Right lobe of liver (tissue), 6 donors: ENCODE measurements at regions not wholly inside any gene's neighbourhood (a gene's known extent, or its start where the extent isn't known, plus 50 kb on each side); places are given as distances from the start of the nearest gene placed in this dataset.

Experiments
- ATAC-seq, 4 donors: fragments of 200-7000 bp; cut with Tn5 transposase; one replicate each; pipeline ENCODE4 v1.9.1; 2020; ENCODE audit warnings: mild to moderate bottlenecking in 4 of 4, moderate library complexity in 4 of 4
- DNase-seq, 3 donors: peaks; one replicate each; pipeline ENCODE4 v3.0.0-alpha.2; 2020
- H3K27ac ChIP-seq, 3 donors: fragments of 200-600 bp; one replicate each; pipeline ENCODE4 v1.8.0; 2022
- H3K27me3 ChIP-seq, 2 donors: fragments of 200-600 bp; one replicate each; pipeline ENCODE4 v1.8.0; 2022
- H3K36me3 ChIP-seq, 4 donors: fragments of 200-600 bp; sonication (generic) in 1 of 4; one replicate each; pipeline versions ENCODE4 v1.5.1 to v1.8.0; 2017 to 2022; ENCODE audit warnings: control low read depth in 1 of 4
- H3K4me1 ChIP-seq, 4 donors: fragments of 200-600 bp; sonication (generic) in 1 of 4; one replicate each; pipeline versions ENCODE4 v1.5.1 to v1.8.0; 2017 to 2022; ENCODE audit warnings: control low read depth in 1 of 4
- H3K4me3 ChIP-seq, 3 donors: fragments of 200-600 bp; one replicate each; pipeline ENCODE4 v1.8.0; 2022
- H3K9me3 ChIP-seq, 4 donors: fragments of 200-600 bp; sonication (generic) in 1 of 4; one replicate each; pipeline versions ENCODE4 v1.5.1 to v1.8.0; 2017 to 2022; ENCODE audit warnings: control low read depth in 1 of 4
- CTCF ChIP-seq, 4 donors: fragments of 200-600 bp in 3 of 4; fragments of 450-650 bp in 1 of 4; IDR thresholded peaks; one replicate each; pipeline versions ENCODE4 v1.5.1 to v1.8.0; 2016 to 2022; ENCODE audit warnings: antibody characterized with exemption in 4 of 4, mild to moderate bottlenecking in 2 of 4
- POLR2A ChIP-seq: fragments of 450-650 bp; IDR thresholded peaks from one replicate; pipeline ENCODE4 v1.6.1; 2017; ENCODE audit warnings: antibody characterized with exemption, mild to moderate bottlenecking
- WGBS: methylation state at CpG from one replicate; pipeline ENCODE4 v1.1.6; 2018; ENCODE audit warnings: low coverage, low lambda C conversion rate; ENCODE audit not compliant: insufficient coverage; ENCODE audit errors: missing lambda C conversion rate; 5-methylcytosine and 5-hydroxymethylcytosine counted together
- intact Hi-C, 2 donors: fragments of 100-400 bp; cut with DNase I; formaldehyde crosslinking; loops; one replicate each; pipeline versions ENCODE4 v1.11.2 to v1.14.1; 2022
- donor health status: DM: no; HTN: yes; CAD: no.
- donor health status: DM: no; HTN: no; CAD: no.
- donor health status: DM: no; HTN: no; CAD: no.
- donor health status: DM: no; HTN: yes; CAD: no.
- donor health status: DM: no; HTN: yes; CAD: no.

DNA sequence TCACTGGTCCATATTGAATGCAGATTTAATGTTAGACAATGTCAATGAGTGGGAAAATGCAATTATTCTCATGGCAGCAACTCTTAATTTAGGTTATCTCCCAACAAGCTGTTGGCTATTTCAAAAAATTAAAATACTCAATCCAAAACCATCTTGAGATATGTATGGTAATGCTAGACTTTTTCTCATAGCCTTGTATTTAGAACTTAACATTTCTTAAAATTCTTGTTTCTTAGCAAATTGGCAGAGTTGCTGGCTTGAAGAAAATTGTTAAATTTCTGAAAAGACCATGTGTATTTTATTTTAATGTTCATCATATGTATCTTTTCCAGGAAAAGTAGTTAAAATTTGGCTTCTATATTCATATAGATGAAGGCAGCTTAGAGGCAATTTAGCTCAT, 1355.1 kb downstream of the PCDH9 start:
- H3K4me1 ChIP-seq, result no peaks in the 10 kb centered on the region
- no peak overlapping the region for H3K4me3 ChIP-seq
- H3K9me3 ChIP-seq, result no peaks in the 10 kb centered on the region
- H3K27me3 ChIP-seq, result no peaks in the 10 kb centered on the region
- ATAC-seq (no peak), DNase-seq (no peak)
- intact Hi-C loops, result no loop called here
- H3K36me3 ChIP-seq, result no peaks in the 10 kb centered on the region
- H3K27ac ChIP-seq, result no peak overlapping the region
- no peak for TF ChIP-seq CTCF (IDR thresholded peaks at IDR 0.05)

- H3K4me3 ChIP-seq, result no peak overlapping the region
- no peak overlapping the region for H3K27ac ChIP-seq
- TF ChIP-seq POLR2A (no peak), CTCF (IDR thresholded peaks at IDR 0.05) (no peak)
- H3K4me1 ChIP-seq, result no peaks in the 10 kb centered on the region
- no peaks in the 10 kb centered on the region for H3K9me3 ChIP-seq
- ATAC-seq (no peak), DNase-seq (no peak)
- intact Hi-C loops, result no loop called here
- H3K27me3 ChIP-seq, result no peaks in the 10 kb centered on the region
- no peaks in the 10 kb centered on the region for H3K36me3 ChIP-seq
Observed at GRCh38 chr13:65872448-65872847, 1357.7 kb downstream of the PCDH9 start.

DNA sequence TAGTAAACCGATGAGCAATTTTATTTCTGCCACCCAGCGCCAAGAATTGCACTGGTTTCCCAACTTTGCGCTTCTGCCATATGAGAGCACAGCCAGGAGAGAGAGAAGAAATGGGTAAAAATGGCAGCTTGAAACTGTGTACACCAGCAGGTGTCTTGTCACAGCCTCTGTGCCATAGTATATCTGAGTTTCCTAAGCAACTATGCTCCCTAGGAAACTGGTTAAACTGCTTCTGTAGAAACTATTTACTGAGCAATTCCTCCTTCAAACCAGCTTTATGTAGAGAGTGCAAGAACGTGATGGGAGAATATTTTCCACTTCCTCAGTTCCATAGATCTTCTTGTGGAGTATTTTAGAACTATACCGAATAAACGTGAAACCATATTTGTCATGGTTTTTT, 1361.3 kb downstream of the PCDH9 start:
- Histone ChIP-seq H3K27ac (no peak overlapping the region), H3K27me3 (no peaks in the 10 kb centered on the region), H3K4me1 (no peaks in the 10 kb centered on the region), H3K9me3 (no peaks in the 10 kb centered on the region), H3K36me3 (no peaks in the 10 kb centered on the region), H3K4me3 (no peak overlapping the region)
- TF ChIP-seq CTCF (IDR thresholded peaks at IDR 0.05) (no peak), POLR2A (no peak)
- no peak for DNase-seq
- no peak for ATAC-seq
- intact Hi-C loops, result no loop called here
- WGBS, result 63% methylated on average over 6 of the region's 6 CpGs

DNA sequence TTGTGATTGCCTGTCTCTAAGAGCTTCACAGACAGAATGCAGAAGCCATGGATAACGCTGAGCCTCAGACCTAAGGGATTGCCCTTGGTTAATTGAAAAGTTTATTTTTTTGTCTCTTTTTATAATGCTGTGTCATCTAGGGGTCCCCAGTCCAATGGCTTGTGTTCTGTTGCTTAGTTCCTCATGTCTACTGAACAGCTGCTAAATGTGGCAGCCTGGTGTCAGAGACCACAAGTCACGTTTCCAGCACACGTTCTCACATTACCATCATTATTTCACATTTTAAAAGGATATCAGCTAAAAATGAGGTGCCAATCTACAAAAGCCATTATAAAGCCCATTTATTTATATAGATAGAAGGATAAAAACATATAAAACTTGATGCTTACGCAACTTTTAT, 1362.0 kb downstream of the PCDH9 start:
- H3K9me3 ChIP-seq, result no peaks in the 10 kb centered on the region
- TF ChIP-seq POLR2A, result no peak
- no peak for TF ChIP-seq CTCF (IDR thresholded peaks at IDR 0.05)
- WGBS, result 45% methylated on average over 4 of the region's 4 CpGs
- no peaks in the 10 kb centered on the region for H3K4me1 ChIP-seq
- DNase-seq, result no peak
- ATAC-seq, result no peak
- intact Hi-C loops, result no loop called here
- H3K4me3 ChIP-seq, result no peak overlapping the region
- H3K27ac ChIP-seq, result no peak overlapping the region
- no peaks in the 10 kb centered on the region for H3K27me3 ChIP-seq
- no peaks in the 10 kb centered on the region for H3K36me3 ChIP-seq

DNA sequence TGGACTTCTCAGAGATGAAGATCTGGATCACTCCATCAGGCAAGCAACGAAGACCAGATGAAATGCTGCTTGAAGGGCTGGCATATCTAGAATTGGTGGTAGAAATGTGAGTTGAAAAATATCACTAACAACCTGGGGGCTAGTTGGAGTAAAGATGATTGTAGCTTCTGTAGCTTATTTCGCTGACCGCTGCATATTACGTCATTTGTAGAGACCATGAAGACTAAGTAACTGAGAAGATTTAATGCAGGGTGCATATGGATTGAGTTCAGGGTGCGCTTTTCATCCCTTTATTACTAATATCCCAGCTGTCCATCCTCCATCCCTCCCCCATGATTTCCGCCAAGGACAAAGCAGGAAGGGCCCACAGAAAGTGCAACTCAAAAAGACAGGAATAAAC, 1364.0 kb downstream of the PCDH9 start:
- ATAC-seq (no peak), DNase-seq (no peak)
- no peak overlapping the region for H3K4me3 ChIP-seq
- H3K9me3 ChIP-seq, result no peaks in the 10 kb centered on the region
- 65% methylated on average over 5 of the region's 6 CpGs for WGBS
- no peaks in the 10 kb centered on the region for H3K27me3 ChIP-seq
- intact Hi-C loops, result no loop called here
- H3K36me3 ChIP-seq, result no peaks in the 10 kb centered on the region
- no peak for TF ChIP-seq POLR2A
- no peak for TF ChIP-seq CTCF (IDR thresholded peaks at IDR 0.05)
- H3K4me1 ChIP-seq, result no peaks in the 10 kb centered on the region
- no peak overlapping the region for H3K27ac ChIP-seq
